Activated naive CD8-positive, alpha-beta T cell treated with anti-CD3 and anti-CD28 coated beads, Interleukin-2, amount 50 U/mL, for 16 hours (primary cell): ENCODE measurements at regions not wholly inside any gene's neighbourhood (a gene's known extent, or its start where the extent isn't known, plus 50 kb on each side); places are given as distances from the start of the nearest gene placed in this dataset.
"Not testable (repeated sequence)": the region's sequence is repeated elsewhere in the genome, so short reads cannot be mapped to it uniquely, and the experiment has no call there.

Source experiments
- DNase-seq: peaks from one replicate; pipeline ENCODE4 v3.0.0-alpha.2; 2020; ENCODE audit warnings: low read depth, low spot score

- DNase-seq, result no peak
These were observed 305.1 kb downstream of the RPS24 start for GRCh38 chr10:78338717-78339116.

GRCh38 chr10:78339251-78339650 is 305.6 kb downstream of the RPS24 start:
- DNase-seq, result no peak

- no peak for DNase-seq
These were observed 308.4 kb downstream of the RPS24 start for GRCh38 chr10:78341953-78342614.

GRCh38 chr10:78342827-78343653 is 309.4 kb downstream of the RPS24 start:
- no peak for DNase-seq

- DNase-seq, result not testable (repeated sequence)
These were observed 310.6 kb downstream of the RPS24 start for GRCh38 chr10:78344257-78344656.

- not testable (repeated sequence) for DNase-seq
These were observed 311.9 kb downstream of the RPS24 start for GRCh38 chr10:78345515-78345914.

GRCh38 chr10:78346721-78347120 is 313.1 kb downstream of the RPS24 start:
- no peak for DNase-seq

GRCh38 chr10:78348411-78349164 is 314.9 kb downstream of the RPS24 start:
- DNase-seq, result no peak

- no peak for DNase-seq
These were observed 315.5 kb downstream of the RPS24 start for GRCh38 chr10:78349165-78349516.

- no peak for DNase-seq
These were observed 316.4 kb downstream of the RPS24 start for GRCh38 chr10:78349911-78350663.

GRCh38 chr10:78351283-78351682 is 317.6 kb downstream of the RPS24 start:
- DNase-seq, result no peak

- DNase-seq, result no peak
These were observed 318.1 kb downstream of the RPS24 start for GRCh38 chr10:78351809-78352208.

GRCh38 chr10:78353636-78354035 is 320.0 kb downstream of the RPS24 start:
- DNase-seq, result no peak

GRCh38 chr10:78354101-78354500 is 320.4 kb downstream of the RPS24 start:
- DNase-seq, result no peak

- no peak for DNase-seq
These were observed 322.7 kb downstream of the RPS24 start for GRCh38 chr10:78356291-78356900.

GRCh38 chr10:78357141-78358063 is 323.7 kb downstream of the RPS24 start:
- DNase-seq, result no peak

GRCh38 chr10:78358351-78358750 is 324.7 kb downstream of the RPS24 start:
- no peak for DNase-seq

GRCh38 chr10:78358982-78359381 is 325.3 kb downstream of the RPS24 start:
- no peak for DNase-seq

GRCh38 chr10:78359640-78360091 is 326.0 kb downstream of the RPS24 start:
- no peak for DNase-seq

- no peak for DNase-seq
These were observed 326.6 kb downstream of the RPS24 start for GRCh38 chr10:78360284-78360683.
